GM12878 (cell line): ENCODE measurements at regions not wholly inside any gene's neighbourhood (a gene's known extent, or its start where the extent isn't known, plus 50 kb on each side); places are given as distances from the start of the nearest gene placed in this dataset.

Source experiments
- CUX1 ChIP-seq: IDR thresholded peaks from 2 replicates; pipeline ENCODE4 v1.6.1; 2012; ENCODE audit warnings: improper control_type of control experiment, low read depth, low read length; ENCODE audit not compliant: insufficient replicate concordance
- FOS ChIP-seq: IDR thresholded peaks from 3 replicates; pipeline ENCODE4 v1.6.1; 2011; ENCODE audit warnings: borderline replicate concordance; ENCODE audit not compliant: insufficient read length; ENCODE audit errors: extremely low read depth
- NR2C1 ChIP-seq: fragments of 450-650 bp; IDR thresholded peaks from 2 replicates; pipeline ENCODE4 v1.6.1; 2017; ENCODE audit warnings: antibody characterized with exemption, mild to moderate bottlenecking, moderate library complexity
- ZNF687 ChIP-seq: fragments of 450-650 bp; IDR thresholded peaks from 2 replicates; pipeline ENCODE4 v1.6.1; 2017; ENCODE audit warnings: mild to moderate bottlenecking, moderate library complexity

- TF ChIP-seq NR2C1 = no peak
- TF ChIP-seq ZNF687 = no peak
- no peak for TF ChIP-seq FOS
- no peak for TF ChIP-seq CUX1
Measured at GRCh38 chr2:12399240-12399639, 317.5 kb upstream of the TRIB2 start (continued).
